Tibial artery (tissue), 4 donors: ENCODE measurements at regions not wholly inside any gene's neighbourhood (a gene's known extent, or its start where the extent isn't known, plus 50 kb on each side); places are given as distances from the start of the nearest gene placed in this dataset.

Experiments
- DNase-seq, 2 donors: peaks; one replicate each; pipeline ENCODE4 v3.0.0-alpha.2; 2019
- H3K27ac ChIP-seq, 2 donors: fragments of 200-600 bp; sonication (generic) in 1 of 2; 1 replicate in 1 of 2; 2 replicates in 1 of 2; pipeline ENCODE4 v1.5.1; 2018 to 2019; ENCODE audit warnings: mild to moderate bottlenecking in 1 of 2
- H3K27me3 ChIP-seq, 2 donors: fragments of 200-600 bp; sonication (generic) in 1 of 2; one replicate each; pipeline versions ENCODE4 v1.5.1 to v1.6.0; 2016 to 2019
- H3K36me3 ChIP-seq, 3 donors: fragments of 200-600 bp; sonication (generic) in 2 of 3; one replicate each; pipeline ENCODE4 v1.5.1; 2016 to 2019; ENCODE audit warnings: mild to moderate bottlenecking in 2 of 3
- H3K4me1 ChIP-seq, 4 donors: fragments of 200-600 bp; sonication (generic) in 2 of 4; 1 replicate in 3 of 4; 2 replicates in 1 of 4; pipeline ENCODE4 v1.5.1; 2016 to 2019
- H3K4me3 ChIP-seq, 2 donors: fragments of 200-600 bp; sonication (generic) in 1 of 2; 1 replicate in 1 of 2; 2 replicates in 1 of 2; pipeline ENCODE4 v1.5.1; 2018 to 2019; ENCODE audit warnings: mild to moderate bottlenecking in 2 of 2
- H3K9me3 ChIP-seq, 3 donors: fragments of 200-600 bp; sonication (generic) in 1 of 3; one replicate each; pipeline ENCODE4 v1.5.1; 2016 to 2019
- intact Hi-C: fragments of 100-400 bp; cut with DNase I; formaldehyde crosslinking; loops from one replicate; pipeline ENCODE4 v1.15.0; 2023; ENCODE audit warnings: low total_unique reads
- TF ChIP-seq, protein P1 (sequence below), 2 experiments: fragments of 200-600 bp in 1 of 2; fragments of 450-650 bp in 1 of 2; IDR thresholded peaks; one replicate each; pipeline ENCODE4 v1.5.1; 2017 to 2019; ENCODE audit warnings: antibody characterized with exemption in 2 of 2, mild to moderate bottlenecking in 1 of 2, moderate library complexity in 1 of 2

DNA sequence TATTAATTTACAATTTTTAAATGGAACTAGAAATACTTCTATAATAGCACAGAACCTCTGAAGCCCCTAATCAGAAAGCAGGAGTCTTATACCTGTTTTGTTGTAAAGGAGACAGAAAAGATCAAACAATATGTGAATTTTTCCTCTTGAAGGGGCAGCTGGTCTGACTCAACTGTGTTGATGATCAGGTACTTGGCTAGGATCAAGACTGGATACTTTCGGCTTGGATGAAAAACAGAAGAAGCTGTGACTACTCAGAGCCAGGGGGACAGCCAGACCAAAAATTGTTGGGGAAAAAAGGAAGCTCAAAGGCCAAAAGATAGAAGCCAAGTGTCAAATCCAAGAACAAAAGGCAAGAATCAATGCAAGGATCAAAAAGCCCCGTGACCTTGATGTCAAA is 195.6 kb downstream of the KCTD12 start:
- Histone ChIP-seq H3K27me3 (no peaks in the 10 kb centered on the region), H3K4me1 (no peaks in the 10 kb centered on the region), H3K27ac (no peak overlapping the region), H3K4me3 (no peak overlapping the region), H3K36me3 (no peaks in the 10 kb centered on the region), H3K9me3 (no peaks in the 10 kb centered on the region)
- TF ChIP-seq, protein P1, sequence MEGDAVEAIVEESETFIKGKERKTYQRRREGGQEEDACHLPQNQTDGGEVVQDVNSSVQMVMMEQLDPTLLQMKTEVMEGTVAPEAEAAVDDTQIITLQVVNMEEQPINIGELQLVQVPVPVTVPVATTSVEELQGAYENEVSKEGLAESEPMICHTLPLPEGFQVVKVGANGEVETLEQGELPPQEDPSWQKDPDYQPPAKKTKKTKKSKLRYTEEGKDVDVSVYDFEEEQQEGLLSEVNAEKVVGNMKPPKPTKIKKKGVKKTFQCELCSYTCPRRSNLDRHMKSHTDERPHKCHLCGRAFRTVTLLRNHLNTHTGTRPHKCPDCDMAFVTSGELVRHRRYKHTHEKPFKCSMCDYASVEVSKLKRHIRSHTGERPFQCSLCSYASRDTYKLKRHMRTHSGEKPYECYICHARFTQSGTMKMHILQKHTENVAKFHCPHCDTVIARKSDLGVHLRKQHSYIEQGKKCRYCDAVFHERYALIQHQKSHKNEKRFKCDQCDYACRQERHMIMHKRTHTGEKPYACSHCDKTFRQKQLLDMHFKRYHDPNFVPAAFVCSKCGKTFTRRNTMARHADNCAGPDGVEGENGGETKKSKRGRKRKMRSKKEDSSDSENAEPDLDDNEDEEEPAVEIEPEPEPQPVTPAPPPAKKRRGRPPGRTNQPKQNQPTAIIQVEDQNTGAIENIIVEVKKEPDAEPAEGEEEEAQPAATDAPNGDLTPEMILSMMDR (IDR thresholded peaks at IDR 0.05), result no peak
- DNase-seq, result no peak
- intact Hi-C loops, result no loop called here

DNA sequence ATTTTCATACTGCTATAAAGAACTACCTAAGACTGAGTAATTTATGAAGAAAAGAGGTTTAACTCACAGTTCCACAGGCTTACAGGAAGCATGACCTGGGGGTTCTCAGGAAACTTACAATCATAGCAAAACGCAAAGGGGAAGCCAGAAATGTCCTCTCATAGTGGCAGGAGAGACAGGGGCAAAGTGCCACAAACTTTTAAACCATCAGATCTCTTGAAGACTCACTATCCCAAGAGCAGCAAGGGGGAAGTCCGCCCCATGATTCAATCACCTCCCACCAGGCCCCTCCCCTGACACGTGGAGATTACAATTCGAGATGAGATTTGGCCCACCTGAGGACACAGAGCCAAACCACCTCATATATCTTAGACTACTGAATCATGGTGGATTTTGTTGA is 198.7 kb downstream of the KCTD12 start:
- intact Hi-C loops, result no loop called here
- Histone ChIP-seq H3K27me3 (no peaks in the 10 kb centered on the region), H3K4me1 (no peaks in the 10 kb centered on the region), H3K27ac (no peak overlapping the region), H3K4me3 (no peak overlapping the region), H3K9me3 (no peaks in the 10 kb centered on the region), H3K36me3 (no peaks in the 10 kb centered on the region)
- TF ChIP-seq, protein P1 (IDR thresholded peaks at IDR 0.05), result no peak
- DNase-seq, result no peak

DNA sequence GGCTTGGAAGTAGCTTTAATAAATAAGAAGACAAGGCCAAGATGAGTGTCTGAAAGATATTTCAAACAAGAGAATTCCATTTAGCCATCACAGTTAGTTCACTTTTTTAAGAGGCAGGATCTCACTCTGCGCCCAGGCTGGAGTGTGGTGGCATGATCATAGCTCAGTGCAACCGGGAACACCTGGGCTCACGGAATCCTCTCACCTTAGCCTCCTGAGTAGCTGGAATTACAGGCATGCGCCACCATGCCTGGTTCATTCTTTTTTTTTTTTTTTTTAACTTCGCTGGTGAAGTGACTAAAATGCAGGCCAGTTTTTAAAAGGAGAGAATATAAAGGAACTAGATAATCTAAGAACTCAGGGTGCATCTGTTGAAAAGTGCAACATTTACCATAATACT is 200.3 kb downstream of the KCTD12 start:
- Histone ChIP-seq H3K4me1 (no peaks in the 10 kb centered on the region), H3K9me3 (no peaks in the 10 kb centered on the region), H3K4me3 (no peak overlapping the region), H3K27me3 (no peaks in the 10 kb centered on the region), H3K27ac (no peak overlapping the region), H3K36me3 (no peaks in the 10 kb centered on the region)
- intact Hi-C loops, result no loop called here
- no peak for DNase-seq
- TF ChIP-seq, protein P1 (IDR thresholded peaks at IDR 0.05), result no peak

DNA sequence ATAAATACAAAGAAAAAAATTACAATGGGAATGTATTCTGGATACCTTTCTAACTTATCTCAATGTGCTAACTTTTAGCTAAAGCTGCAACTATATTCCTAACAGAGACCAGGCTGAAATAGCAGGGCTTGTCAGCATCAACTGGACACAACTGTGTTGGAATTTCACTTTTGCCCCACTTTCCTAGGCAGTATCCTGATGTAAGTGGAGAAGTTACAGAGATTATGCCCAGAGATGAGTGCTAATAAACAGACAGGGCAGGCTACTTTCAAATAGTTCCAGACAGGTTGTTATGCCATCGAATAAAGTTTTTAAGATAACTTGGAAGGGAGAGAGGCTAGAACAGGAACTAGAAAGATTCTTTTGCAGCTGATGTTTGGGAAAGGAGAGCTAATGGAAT is 201.9 kb downstream of the KCTD12 start:
- H3K27me3 ChIP-seq, result no peaks in the 10 kb centered on the region
- no peak for DNase-seq
- TF ChIP-seq, protein P1 (IDR thresholded peaks at IDR 0.05), result no peak
- no peaks in the 10 kb centered on the region for H3K4me1 ChIP-seq
- no peak overlapping the region for H3K27ac ChIP-seq
- H3K4me3 ChIP-seq, result no peak overlapping the region
- no peaks in the 10 kb centered on the region for H3K9me3 ChIP-seq
- no peaks in the 10 kb centered on the region for H3K36me3 ChIP-seq
- intact Hi-C loops, result no loop called here

DNA sequence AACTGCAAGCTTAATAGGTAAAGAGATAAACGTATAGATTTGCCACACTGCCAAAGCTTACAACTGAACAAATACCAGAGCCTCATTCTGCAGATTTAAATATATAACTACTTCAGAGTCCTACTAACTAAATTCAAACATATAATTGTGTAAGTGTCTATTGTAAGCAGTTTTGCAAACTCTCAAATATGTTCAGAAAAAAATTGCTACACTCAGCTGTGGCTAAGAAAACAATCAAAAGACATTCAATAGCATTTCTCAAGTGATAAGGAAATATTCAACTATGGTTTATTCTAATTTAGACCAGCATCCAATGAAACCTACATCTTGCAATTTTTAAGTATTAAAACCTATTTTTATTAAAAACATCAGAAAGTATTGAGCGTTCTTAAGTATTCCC is 202.4 kb downstream of the KCTD12 start:
- Histone ChIP-seq H3K36me3 (no peaks in the 10 kb centered on the region), H3K27me3 (no peaks in the 10 kb centered on the region), H3K27ac (no peak overlapping the region), H3K4me3 (no peak overlapping the region), H3K4me1 (no peaks in the 10 kb centered on the region), H3K9me3 (no peaks in the 10 kb centered on the region)
- intact Hi-C loops, result no loop called here
- TF ChIP-seq, protein P1 (IDR thresholded peaks at IDR 0.05), result no peak
- no peak for DNase-seq

DNA sequence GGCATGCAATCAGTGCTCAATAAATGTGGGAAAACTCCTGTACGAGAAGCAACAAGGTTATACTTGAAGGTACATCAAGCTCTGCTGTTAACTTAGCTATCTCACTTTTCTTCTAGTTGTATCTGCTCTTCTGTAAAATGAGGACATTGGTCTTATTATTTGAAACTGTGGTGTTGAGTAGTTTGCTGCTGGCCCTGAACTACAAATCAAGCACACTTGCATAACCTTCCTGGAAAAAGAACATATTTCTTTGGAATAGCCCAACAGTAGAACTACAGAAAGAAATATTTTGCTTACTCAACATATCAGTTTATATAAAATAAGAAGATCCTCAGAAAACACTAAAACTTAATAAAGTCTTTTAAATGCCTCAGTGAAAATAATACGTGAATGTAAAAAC is 203.0 kb downstream of the KCTD12 start:
- Histone ChIP-seq H3K9me3 (no peaks in the 10 kb centered on the region), H3K27me3 (no peaks in the 10 kb centered on the region), H3K4me1 (no peaks in the 10 kb centered on the region), H3K36me3 (no peaks in the 10 kb centered on the region), H3K4me3 (no peak overlapping the region), H3K27ac (no peak overlapping the region)
- TF ChIP-seq, protein P1 (IDR thresholded peaks at IDR 0.05), result no peak
- no peak for DNase-seq
- intact Hi-C loops, result no loop called here
